ENCODE measurements at regions not wholly inside any gene's neighbourhood (a gene's known extent, or its start where the extent isn't known, plus 50 kb on each side); places are given as distances from the start of the nearest gene placed in this dataset.
"Not testable (repeated sequence)": the region's sequence is repeated elsewhere in the genome, so short reads cannot be mapped to it uniquely, and the experiment has no call there.

DNA sequence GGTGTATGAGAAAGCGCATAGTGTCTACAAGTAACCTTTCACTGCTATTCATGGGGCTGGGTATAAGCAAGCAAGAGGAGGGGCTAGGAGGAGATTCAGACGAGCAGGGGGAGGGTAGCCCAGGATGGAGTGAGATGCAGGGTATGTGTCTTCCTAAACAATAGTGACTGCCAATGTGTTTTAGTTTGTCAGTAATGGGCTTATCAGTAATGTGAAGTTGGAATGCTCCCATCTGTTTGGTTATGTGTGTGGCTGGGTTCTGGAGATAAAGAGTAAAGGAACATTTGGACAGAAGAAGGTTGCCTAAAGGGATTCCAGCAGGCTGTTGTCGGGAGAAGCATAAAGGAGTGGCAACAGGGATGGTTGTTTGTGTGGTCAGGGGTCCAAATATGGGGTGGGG lies 62.7 kb upstream of the EZR start:
- DNase-seq (ENCODE audit: low read depth in 2 of 2) = not testable (repeated sequence)

DNA sequence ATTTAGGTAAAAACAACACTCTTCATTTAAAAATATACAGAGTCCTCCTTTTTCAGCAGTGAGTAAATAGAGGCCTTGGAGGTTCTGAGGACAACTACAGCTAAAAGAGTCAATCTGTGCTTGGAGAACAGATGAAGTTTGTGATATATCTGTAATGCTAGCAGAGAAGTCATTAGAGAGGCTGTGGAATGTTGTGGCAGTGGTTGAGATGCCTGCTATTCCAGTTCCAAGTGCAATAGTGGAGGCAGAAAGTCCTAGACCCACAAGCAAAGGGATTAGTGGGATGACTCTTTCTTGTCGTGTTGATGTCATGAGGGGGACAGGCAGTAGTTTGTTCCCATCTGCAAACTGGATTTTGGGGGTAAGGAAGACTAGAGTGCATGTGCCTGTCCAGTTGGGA lies 62.1 kb upstream of the EZR start:
- DNase-seq (ENCODE audit: low read depth in 2 of 2) = not testable (repeated sequence)

DNA sequence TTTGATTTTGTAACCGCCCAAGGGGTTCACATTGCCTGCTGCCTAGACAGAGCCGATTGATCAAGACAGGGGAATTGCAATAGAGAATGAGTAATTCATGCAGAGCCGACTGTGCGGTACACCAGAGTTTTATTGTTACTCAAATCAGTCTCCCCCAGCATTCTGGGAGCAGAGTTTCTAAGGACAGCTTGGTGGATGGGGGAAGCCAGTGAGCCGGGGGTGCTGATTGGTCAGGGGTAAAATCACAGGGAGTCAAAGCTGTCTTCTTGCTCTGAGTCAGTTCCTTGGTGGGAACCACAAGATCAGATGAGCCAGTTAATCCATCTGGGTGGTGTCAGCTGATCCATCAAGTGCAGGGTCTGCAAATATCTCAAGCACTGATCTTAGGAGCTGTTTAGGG lies 60.0 kb upstream of the EZR start:
- peak in 1 of 2 experiments; percentile 28 for DNase-seq (ENCODE audit: low read depth in 2 of 2)

DNA sequence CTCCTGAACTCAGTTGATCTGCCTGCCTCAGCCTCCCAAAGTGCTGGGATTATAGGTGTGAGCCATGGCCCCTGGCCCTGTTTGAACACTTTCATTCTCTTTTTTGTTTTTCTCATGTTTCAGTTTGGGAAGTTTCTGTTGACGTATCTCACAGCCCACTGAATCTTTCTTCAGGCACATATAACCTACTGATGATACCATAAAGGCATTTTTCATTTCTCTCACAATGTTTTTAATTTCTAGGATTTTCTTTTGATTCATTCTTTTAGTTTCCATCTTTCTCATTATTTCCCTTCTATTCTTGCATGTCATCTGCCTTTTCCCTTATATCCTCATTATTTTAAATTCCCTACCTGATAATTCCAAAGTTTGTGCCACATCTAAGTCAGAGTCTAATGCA lies 58.5 kb upstream of the EZR start:
- DNase-seq (ENCODE audit: low read depth in 2 of 2) = no peak

DNA sequence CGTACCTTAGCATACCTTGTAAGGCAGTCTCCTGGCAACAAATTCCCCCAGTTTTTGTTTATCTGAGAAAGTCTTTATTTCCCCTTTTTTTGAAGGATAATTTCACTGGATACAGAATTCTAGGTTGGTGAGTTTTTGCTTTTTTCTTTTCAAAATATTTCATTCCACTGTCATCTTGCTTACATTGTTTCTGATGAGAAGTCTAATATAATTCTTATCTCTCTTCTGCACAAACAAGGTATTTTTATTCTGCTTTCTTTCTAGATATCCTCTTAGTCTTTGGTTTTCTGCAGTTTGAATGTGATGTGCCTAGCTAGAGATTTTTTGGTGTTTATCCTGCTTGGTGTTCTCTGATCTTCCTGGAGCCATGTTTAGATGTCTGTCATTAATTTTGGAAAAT lies 57.7 kb upstream of the EZR start:
- no peak for DNase-seq (ENCODE audit: low read depth in 2 of 2)

DNA sequence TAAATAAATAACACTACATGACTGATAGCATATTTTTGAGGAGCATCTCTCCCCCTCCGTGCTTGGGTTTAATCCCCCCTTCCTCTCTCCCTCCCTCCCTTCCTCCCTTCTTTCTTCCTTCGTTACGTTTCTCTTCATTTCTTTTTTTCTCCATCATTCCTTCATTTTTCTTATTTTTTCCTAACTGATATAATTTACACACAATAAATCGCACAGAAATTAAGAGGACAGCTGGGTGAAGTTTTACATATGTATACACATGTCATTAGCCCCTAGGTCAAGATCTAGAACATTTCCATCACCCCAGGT lies 51.4 kb upstream of the EZR start:
- no peak for DNase-seq (ENCODE audit: low read depth in 2 of 2)

DNA sequence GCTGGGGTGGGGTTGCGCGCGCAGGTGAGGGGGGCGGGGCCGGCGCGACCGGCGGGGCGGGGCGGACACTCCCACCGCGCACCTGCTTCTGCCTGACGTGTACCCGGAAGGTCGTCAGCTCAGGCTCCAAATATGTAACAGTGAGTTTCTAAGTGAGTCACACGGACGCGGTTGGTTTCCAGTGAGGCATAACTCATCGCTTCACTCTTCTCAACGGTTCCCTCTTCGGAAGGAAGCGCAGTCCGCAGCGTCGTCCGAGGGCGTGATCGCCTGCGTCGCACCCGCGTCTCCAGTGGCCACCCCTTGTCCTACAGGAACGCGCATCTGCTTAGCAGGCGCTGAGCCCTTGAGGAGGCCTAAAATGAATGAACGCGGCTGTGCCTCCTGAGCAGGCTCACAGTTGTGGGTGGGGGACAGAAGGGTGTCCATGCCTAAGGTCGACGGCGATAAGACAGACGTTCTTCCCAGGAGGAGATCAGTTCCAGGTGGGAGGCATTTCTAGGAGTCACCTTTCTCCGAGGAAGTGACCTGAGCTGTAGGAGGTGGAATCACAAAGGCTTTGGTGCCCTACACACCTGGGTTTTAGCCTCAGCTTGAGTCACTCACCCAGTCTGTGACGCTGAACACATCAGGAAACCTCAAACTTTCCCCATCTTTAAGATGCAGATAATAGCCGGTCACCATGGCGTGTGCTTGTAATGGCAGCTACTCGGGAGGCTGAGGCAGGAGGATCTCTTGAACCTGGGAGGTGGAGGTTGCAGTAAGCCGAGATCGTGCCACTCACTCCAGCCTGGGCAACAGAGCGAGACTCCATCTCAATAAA lies 50.9 kb upstream of the EZR start:
- DNase-seq (ENCODE audit: low read depth in 2 of 2) = peak; percentile 88 to 92

DNA sequence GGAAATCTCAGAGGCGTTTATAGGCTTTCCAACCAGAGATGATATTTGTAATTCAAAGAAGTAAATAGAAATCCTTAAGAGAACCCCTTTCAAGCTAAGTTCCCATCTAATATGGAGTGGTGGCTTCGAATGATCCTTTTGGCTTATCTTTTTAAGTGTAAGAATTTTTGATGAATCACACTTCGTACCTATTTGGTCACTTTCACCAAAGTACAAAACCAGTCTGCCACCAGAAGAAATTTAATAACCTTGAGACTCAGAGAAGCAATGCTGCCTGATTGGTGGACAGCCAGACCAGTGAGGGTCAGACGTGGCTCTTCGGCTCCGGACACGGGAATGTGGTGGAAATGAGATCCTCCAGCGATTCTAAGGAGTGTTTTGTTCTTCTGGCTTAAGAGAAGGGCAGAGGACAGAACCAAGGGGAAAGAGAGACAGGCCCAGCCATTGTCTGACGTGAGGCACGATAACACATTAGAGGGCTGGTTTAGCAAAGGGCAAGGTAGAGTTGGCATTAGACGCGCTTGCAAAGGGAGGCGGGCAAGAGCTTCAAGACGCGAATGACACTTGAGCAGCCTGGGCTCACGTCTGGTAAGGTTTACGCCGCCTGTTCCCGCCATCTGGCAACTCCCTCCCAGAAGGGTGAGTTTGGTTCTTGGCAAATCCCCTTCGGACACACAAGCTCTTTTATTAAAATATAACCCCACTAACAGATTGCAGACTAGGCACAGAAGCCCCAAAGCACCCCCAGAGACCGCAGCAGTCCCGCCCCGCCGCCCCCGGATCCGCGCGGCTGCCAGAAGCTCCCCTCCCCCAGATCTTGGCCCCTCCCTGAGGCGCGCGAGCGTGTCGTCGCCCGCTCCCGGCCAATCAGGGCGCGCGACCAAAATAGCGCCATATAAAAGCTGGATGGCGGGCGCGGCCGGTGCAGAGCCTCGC lies 50.0 kb upstream of the EZR start:
- no peak for DNase-seq (ENCODE audit: low read depth in 2 of 2)
